ENCODE measurements at regions not wholly inside any gene's neighbourhood (a gene's known extent, or its start where the extent isn't known, plus 50 kb on each side); places are given as distances from the start of the nearest gene placed in this dataset.
"Not testable (repeated sequence)": the region's sequence is repeated elsewhere in the genome, so short reads cannot be mapped to it uniquely, and the experiment has no call there.

- DNase-seq = not testable (repeated sequence)
These were observed 183.0 kb downstream of the HACE1 start for GRCh38 chr6:104676679-104677078.

DNA sequence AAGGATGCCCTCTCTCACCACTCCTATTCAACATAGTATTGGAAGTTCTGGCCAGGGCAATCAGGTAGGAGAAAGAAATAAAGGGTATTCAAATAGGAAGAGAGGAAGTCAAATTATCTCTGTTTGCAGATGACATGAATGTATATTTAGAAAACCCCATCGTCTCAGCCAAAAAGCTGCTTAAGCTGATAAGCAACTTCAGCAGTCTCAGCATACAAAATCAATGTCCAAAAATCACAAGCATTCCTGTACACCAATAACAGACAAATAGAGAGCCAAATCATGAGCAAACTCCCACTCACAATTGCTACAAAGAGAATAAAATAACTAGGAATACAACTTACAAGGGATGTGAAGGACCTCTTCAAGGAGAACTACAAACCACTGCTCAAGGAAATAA is 184.6 kb downstream of the HACE1 start:
- DNase-seq = not testable (repeated sequence)

DNA sequence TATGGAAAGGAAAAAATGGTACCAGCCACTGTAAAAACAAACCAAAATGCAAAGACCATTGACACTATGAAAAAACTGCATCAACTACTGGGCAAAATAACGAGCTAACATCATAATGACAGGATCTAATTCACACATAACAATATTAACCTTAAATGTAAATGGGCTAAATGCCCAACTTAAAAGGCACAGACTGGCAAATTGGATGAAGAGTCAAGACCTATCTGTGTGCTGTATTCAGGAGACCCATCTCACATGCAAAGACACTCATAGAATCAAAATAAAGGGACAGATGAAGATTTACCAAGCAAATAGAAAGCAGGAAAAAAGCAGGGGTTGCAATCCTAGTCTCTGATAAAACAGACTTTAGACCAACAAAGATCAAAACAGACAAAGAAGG is 186.6 kb downstream of the HACE1 start:
- not testable (repeated sequence) for DNase-seq

DNA sequence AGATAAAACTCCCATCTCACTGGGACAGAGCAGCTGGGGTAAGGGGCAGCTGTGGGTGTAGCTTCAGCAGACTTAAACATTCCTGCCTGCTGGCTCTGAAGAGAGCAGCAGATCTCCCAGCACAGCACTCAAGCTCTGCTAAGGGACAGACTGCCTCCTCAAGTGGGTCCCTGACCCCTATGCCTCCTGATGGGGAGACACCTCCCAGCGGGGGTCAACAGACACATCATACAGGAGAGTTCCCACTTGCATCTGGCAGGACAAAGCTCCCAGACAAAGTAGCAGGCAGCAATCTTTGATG is 188.2 kb downstream of the HACE1 start:
- DNase-seq = not testable (repeated sequence)

DNA sequence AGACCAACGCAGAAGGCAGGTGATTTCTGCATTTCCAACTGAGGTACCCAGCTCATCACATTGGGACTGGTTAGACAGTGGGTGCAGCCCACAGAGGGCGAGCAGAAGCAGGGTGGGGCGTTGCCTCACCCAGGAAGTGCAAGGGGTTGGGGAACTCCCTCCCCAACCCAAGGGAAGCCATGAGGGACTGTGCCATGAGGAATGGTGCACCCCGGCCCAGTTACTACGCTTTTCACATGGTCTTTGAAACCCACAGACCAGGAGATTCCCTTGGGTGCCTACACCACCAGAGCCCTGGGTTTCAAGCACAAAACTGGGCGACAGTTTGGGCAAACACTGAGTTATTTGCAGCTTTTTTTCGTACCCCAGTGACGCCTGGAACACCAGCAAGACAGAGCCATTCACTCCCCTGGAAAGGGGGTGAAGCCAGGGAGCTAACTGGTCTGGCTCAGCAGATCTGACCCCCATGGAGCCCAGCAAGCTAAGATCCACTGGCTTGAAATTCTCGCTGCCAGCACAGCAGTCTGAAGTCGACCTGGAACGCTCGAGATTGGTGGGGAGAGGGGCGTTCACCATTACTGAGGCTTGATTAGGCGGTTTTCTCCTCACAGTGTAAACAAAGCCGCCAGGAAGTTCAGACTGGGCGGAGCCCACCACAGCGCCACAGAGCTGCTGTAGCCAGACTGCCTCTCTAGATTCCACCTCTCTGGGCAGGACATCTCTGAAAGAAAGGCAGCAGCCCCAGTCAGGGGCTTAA is 188.7 kb downstream of the HACE1 start:
- DNase-seq = not testable (repeated sequence)

GRCh38 chr6:104669483-104669882 is 190.2 kb downstream of the HACE1 start:
- DNase-seq = no peak

DNA sequence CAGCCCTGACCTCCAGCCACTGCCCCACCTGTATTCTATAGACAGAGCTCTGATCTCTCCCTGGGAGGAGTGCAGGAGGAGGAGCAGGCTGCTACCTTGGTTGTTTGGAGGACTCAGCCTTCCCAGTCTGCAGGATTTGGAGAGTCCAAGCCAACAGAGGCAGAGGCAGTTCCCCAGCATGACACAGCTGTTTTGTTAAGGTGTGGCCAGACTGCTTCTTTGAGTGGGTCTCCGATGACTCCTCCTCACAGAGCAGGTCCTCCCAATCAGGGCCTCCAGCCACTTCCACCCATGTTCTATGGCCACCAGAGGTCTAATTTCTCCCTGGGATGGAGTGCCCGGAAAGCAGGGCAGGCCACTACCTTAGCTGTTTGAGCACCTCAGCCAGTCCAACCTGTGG is 203.5 kb downstream of the HACE1 start:
- DNase-seq = no peak

- DNase-seq = no peak
These were observed 205.9 kb downstream of the HACE1 start for GRCh38 chr6:104653781-104654180.

GRCh38 chr6:104648347-104648746 is 211.4 kb downstream of the HACE1 start:
- no peak for DNase-seq

DNA sequence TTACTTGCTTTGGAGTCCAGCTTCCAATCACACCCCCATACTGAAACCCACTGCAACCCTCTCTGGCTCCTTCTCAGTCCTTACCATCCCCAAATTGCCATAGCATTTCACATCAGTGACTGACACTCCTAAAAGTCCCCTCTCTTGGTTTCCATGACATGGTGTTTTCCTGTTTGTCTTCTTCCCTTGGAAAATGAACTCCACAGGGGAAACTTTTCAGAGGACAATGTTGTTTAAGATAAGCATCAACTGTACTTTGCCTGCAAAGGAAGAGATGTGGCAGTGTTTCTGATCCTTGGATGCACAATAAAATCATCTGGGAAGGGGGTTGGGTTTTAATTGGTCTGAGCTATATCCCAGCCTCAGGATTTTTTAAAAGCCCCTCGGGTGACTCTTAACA is 214.9 kb downstream of the HACE1 start:
- no peak for DNase-seq

DNA sequence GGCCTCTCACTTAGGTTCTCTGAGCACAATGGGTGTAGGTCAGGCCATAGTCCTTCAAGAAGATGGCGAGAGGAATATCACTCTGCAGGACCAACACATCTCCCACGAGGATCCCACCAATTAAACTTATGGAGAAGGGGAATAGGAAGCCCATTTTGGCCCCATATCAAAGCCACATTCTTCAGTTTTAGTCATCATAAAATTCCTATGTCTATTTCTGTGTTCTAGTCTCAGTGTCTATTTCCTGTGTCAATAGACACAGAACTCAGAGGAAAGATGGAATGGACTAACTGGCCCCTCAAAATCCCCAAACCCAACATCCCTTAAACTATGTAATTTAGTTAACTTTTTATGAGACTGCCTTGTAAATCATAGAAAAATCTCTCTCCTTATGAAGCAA is 216.8 kb downstream of the HACE1 start:
- DNase-seq = no peak

- no peak for DNase-seq
These were observed 219.0 kb downstream of the HACE1 start for GRCh38 chr6:104640761-104641160.

DNA sequence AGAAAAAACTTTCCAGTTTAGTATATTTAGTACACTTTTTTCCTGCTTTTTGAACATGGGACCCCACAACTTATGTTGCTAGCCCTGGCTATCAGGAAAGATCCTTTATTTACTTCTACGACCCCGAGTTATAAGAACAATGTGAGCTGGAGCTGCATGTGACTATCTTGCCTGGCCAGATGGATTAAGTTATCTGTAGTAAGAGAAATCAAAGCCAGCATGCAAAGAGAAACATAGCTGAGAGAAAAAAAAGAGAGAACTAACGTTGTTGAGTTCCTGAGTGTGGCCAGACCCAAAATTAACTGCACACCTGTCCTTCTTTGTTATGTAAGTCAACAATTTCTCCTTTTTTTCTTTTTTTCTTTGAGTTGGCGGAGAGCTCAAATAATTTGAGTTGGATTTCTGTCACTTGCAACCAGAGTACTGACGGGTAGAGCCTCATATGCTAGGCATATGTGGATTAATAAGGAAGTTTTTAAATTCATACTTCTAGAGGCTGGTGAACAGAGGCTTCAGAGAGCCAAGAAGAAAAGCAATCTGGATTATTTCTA is 219.5 kb downstream of the HACE1 start:
- DNase-seq = no peak

GRCh38 chr6:104639668-104640067 is 220.1 kb downstream of the HACE1 start:
- no peak for DNase-seq

- DNase-seq = no peak
These were observed 220.9 kb downstream of the HACE1 start for GRCh38 chr6:104638841-104639290.

GRCh38 chr6:104633125-104633524 is 226.6 kb downstream of the HACE1 start:
- DNase-seq = no peak

DNA sequence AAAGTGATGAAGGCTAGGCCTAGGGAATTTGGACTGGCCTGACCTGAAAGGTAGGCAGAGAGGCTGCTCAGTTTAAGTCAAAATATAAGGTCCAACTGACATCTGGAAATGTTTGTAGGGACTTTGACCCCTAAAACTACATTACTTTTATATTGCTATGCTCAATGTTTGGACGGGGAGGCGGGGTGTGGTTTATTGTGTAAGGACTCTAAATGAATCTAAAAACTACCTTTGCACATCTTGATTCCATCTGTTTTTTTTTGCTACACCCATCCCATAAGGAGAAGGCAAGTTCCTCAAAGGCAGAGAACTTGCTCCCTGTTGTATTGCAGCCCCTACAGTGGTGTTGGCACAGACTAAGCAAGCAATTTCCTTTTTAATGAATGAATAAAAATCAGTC is 227.1 kb downstream of the HACE1 start:
- DNase-seq = no peak

DNA sequence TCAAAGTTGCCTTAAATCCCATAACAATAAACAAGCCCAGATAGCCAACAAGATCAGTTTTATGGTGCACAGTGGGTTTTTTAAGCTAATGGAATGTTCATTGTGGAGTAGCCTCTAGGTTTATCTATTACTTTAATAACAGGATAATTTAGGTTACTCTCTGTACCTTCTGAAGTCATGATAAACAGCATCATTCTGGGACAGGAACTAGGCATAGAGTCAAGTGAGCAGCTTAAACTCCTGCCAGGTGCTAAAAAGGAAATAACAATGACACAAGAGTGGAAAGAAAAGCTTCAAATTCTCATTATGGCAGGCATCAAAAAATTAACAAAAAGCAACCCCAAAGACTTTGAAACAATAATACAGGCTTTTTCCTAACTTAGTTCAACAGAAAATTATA is 228.8 kb downstream of the HACE1 start:
- no peak for DNase-seq

DNA sequence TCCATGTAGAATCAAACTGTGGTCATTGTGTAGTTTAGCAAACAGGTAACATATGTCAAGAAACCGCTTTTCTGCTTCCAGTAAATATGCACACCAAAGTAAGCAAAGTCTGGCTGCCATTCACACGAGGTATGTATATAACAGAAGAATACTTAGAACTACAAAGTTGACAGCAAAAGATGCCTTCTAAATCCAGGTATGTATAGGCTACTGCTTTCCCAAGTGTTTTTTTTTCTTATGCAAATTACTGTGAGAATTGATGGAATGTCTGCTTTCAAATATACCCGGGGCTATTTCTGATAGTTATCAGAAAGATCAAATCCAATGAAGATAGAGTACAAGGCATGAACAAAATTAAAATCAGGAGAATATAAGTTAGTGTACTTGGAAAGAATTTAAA is 229.2 kb downstream of the HACE1 start:
- no peak for DNase-seq

DNA sequence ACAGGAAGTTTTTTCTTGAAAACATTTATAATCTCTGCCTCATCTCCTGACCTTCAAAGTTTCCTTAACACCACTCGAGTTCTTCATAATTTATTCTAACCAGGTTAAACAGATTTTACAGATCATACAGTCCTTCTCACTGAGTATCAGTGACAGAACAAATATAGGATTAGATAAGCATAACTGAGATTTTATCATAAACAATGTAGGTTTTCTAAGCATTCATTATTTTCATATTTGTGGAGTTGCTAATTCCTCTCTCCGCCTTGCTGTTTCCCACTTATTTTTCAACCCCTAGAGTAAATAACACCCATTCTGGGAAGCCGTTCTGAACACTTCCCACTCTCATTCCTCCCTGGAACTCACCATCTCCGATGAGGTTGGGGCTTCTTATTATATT is 229.9 kb downstream of the HACE1 start:
- no peak for DNase-seq

DNA sequence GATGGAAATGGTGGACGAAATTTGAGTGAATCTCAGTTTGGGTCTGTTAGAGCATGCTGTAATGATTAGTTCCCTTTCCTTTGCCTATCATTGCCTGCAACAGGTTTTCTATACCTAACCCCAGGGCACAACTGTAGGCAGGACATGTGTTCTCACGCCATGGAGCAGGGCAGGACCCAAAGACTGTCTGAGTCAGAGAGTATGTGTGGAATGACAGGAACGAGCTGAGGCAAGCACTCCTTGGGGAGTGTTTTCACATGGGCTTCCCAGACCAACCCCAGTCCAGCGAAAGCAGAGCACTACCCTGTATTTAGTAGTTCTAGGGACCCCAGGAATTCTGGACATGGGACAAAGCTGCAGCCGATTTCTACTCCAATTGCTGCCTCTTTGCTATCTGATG is 234.2 kb downstream of the HACE1 start:
- no peak for DNase-seq

DNA sequence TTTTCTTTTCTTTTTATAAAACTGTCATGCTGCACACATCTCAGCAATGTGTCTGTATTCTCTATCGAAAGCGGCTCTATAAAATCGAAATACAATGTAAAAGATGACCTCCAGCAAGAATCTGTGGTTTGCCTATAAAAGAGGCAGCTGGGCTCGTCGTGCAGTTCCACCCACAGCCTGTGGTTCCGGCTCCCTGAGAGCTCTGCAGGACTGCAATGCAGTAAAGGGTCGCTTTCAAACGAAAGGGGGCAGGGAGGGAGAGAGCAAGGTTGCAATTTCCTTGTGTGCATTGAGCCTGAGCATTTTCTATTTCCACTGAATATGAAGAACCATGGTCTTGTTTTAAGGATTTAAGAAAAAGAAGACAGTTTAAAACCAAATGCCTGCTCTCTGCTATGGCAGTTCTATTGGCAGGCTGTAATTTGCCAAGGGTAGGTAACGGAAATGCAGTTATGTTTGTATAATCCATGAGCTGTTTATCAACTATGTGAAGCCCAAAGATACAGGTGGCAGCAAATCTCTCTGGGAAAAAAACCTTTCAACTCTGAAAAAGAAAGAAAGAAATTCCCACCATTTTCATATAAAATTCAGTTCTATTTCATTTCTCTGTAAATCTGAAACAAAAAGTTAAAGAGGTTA is 236.5 kb downstream of the HACE1 start:
- DNase-seq = no peak

GRCh38 chr6:104621396-104621795 is 238.3 kb downstream of the HACE1 start:
- DNase-seq = no peak

GRCh38 chr6:104617591-104617990 is 242.1 kb downstream of the HACE1 start:
- no peak for DNase-seq

- DNase-seq = no peak
These were observed 245.3 kb downstream of the HACE1 start for GRCh38 chr6:104614394-104614793.

Measured in stimulated activated CD4-positive, alpha-beta T cell treated with anti-CD3 and anti-CD28 coated beads, Interleukin-4, amount 100 ng/mL, for 4 hours (primary cell).